Spleen (tissue), 11 donors: ENCODE measurements at regions not wholly inside any gene's neighbourhood (a gene's known extent, or its start where the extent isn't known, plus 50 kb on each side); places are given as distances from the start of the nearest gene placed in this dataset.

Experiments
- DNase-seq: peaks from one replicate; pipeline ENCODE4 v3.0.0-alpha.2; 2020
- H3K27ac ChIP-seq, 8 donors: fragments of 200-600 bp; sonication (generic) in 7 of 8; 1 replicate in 4 of 8; 2 replicates in 4 of 8; pipeline versions ENCODE4 v1.5.0 to v1.8.0; 2016 to 2021; ENCODE audit warnings: inconsistent platforms in 4 of 8, mild to moderate bottlenecking in 4 of 8, moderate library complexity in 1 of 8
- H3K27me3 ChIP-seq, 7 donors: fragments of 200-600 bp; sonication (generic) in 6 of 7; replicated peaks in 1 of 7; 1 replicate in 4 of 7; 2 replicates in 3 of 7; pipeline versions ENCODE4 v1.5.0 to v1.8.0; 2016 to 2021; ENCODE audit warnings: inconsistent platforms in 3 of 7, mild to moderate bottlenecking in 1 of 7
- H3K36me3 ChIP-seq, 6 donors: fragments of 200-600 bp; sonication (generic) in 5 of 6; 1 replicate in 4 of 6; 2 replicates in 2 of 6; pipeline versions ENCODE4 v1.5.0 to v1.8.0; 2016 to 2021; ENCODE audit warnings: inconsistent platforms in 2 of 6
- H3K4me1 ChIP-seq, 6 donors: fragments of 200-600 bp; sonication (generic) in 5 of 6; 1 replicate in 3 of 6; 2 replicates in 3 of 6; pipeline versions ENCODE4 v1.5.0 to v1.8.0; 2016 to 2021; ENCODE audit warnings: inconsistent platforms in 3 of 6
- H3K4me3 ChIP-seq, 8 donors: fragments of 200-600 bp; sonication (generic) in 7 of 8; 1 replicate in 4 of 8; 2 replicates in 4 of 8; pipeline versions ENCODE4 v1.5.0 to v1.8.0; 2016 to 2021; ENCODE audit warnings: inconsistent platforms in 4 of 8, mild to moderate bottlenecking in 4 of 8, moderate library complexity in 2 of 8
- H3K9me3 ChIP-seq, 8 donors: fragments of 200-600 bp; sonication (generic) in 7 of 8; 1 replicate in 4 of 8; 2 replicates in 4 of 8; pipeline versions ENCODE4 v1.5.0 to v1.8.0; 2016 to 2021; ENCODE audit warnings: inconsistent platforms in 4 of 8
- POLR2A ChIP-seq, 3 donors: fragments of 450-650 bp; IDR thresholded peaks; one replicate each; pipeline ENCODE4 v1.5.1; 2017; ENCODE audit warnings: antibody characterized with exemption in 3 of 3, mild to moderate bottlenecking in 1 of 3
- POLR2AphosphoS5 ChIP-seq, 3 donors: sonication (generic); formaldehyde crosslinking; IDR thresholded peaks; one replicate each; pipeline ENCODE4 v1.5.1; 2017; ENCODE audit warnings: antibody characterized with exemption in 3 of 3
- WGBS, 5 donors: extraction: QIAGEN DNeasy Blood & Tissue Kit in 3 of 5; methylation state at CpG; one replicate each; pipeline versions ENCODE4 v1.1.5 to v1.1.7; 2013 to 2018; 5-methylcytosine and 5-hydroxymethylcytosine counted together
- intact Hi-C: fragments of 100-400 bp; cut with DNase I; formaldehyde crosslinking; loops from one replicate; pipeline ENCODE4 v1.15.0; 2023; ENCODE audit warnings: low total_unique reads
- TF ChIP-seq, protein P1 (sequence below), 11 experiments: fragments of 200-600 bp in 7 of 11; fragments of 450-650 bp in 4 of 11; sonication (generic) in 4 of 11; IDR thresholded peaks in 8 of 11; conservative IDR thresholded peaks in 3 of 11; 1 replicate in 7 of 11; 2 replicates in 4 of 11; pipeline versions ENCODE4 v1.4.0 to v1.8.0; 2016 to 2021; ENCODE audit warnings: antibody characterized with exemption in 11 of 11, inconsistent platforms in 4 of 11, mild to moderate bottlenecking in 1 of 11
- donor health status: healthy with polysubstance abuse.
- donor health status: DM: no; HTN: no; CAD: no; lungs with moderate emphysema.
- donor health status: DM: no; HTN: no; CAD: no.
- donor health status: Bipolar disorder and iron deficiency.
- donor health status: healthy.
- donor health status: DM: no; HTN: no; CAD: no.
- donor health status: DM: yes; HTN: yes; CAD: no.

GRCh38 chrX:96407072-96407471, 277.6 kb upstream of the DIAPH2 start:
- no peak for DNase-seq
- TF ChIP-seq POLR2AphosphoS5 (IDR thresholded peaks at IDR 0.05) = no peak
- TF ChIP-seq POLR2A (IDR thresholded peaks at IDR 0.05) = no peak
- TF ChIP-seq, protein P1, sequence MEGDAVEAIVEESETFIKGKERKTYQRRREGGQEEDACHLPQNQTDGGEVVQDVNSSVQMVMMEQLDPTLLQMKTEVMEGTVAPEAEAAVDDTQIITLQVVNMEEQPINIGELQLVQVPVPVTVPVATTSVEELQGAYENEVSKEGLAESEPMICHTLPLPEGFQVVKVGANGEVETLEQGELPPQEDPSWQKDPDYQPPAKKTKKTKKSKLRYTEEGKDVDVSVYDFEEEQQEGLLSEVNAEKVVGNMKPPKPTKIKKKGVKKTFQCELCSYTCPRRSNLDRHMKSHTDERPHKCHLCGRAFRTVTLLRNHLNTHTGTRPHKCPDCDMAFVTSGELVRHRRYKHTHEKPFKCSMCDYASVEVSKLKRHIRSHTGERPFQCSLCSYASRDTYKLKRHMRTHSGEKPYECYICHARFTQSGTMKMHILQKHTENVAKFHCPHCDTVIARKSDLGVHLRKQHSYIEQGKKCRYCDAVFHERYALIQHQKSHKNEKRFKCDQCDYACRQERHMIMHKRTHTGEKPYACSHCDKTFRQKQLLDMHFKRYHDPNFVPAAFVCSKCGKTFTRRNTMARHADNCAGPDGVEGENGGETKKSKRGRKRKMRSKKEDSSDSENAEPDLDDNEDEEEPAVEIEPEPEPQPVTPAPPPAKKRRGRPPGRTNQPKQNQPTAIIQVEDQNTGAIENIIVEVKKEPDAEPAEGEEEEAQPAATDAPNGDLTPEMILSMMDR (IDR thresholded peaks at IDR 0.05 in 8 of 11, conservative IDR thresholded peaks at IDR 0.05 in 3 of 11) = no peak
- H3K9me3 ChIP-seq = no peaks in the 10 kb centered on the region
- H3K27ac ChIP-seq = no peak overlapping the region
- H3K4me1 ChIP-seq = no peaks in the 10 kb centered on the region
- H3K27me3 ChIP-seq = no peaks in the 10 kb centered on the region
- H3K36me3 ChIP-seq = no peaks in the 10 kb centered on the region
- no peak overlapping the region for H3K4me3 ChIP-seq
- WGBS, 5 donors = 32 to 65% (median 56%) methylated on average over 3 of the region's 3 CpGs
- intact Hi-C loops = no loop called here

GRCh38 chrX:96407501-96407900, 277.1 kb upstream of the DIAPH2 start:
- intact Hi-C loops = no loop called here
- WGBS, 5 donors = 72 to 98% (median 83%) methylated on average over 2 of the region's 2 CpGs
- Histone ChIP-seq H3K27me3 (no peaks in the 10 kb centered on the region), H3K27ac (no peak overlapping the region), H3K4me1 (no peaks in the 10 kb centered on the region), H3K4me3 (no peak overlapping the region), H3K9me3 (no peaks in the 10 kb centered on the region), H3K36me3 (no peaks in the 10 kb centered on the region)
- TF ChIP-seq POLR2AphosphoS5 (IDR thresholded peaks at IDR 0.05) (no peak), POLR2A (IDR thresholded peaks at IDR 0.05) (no peak)
- TF ChIP-seq, protein P1 (IDR thresholded peaks at IDR 0.05 in 8 of 11, conservative IDR thresholded peaks at IDR 0.05 in 3 of 11) = no peak
- no peak for DNase-seq

DNA sequence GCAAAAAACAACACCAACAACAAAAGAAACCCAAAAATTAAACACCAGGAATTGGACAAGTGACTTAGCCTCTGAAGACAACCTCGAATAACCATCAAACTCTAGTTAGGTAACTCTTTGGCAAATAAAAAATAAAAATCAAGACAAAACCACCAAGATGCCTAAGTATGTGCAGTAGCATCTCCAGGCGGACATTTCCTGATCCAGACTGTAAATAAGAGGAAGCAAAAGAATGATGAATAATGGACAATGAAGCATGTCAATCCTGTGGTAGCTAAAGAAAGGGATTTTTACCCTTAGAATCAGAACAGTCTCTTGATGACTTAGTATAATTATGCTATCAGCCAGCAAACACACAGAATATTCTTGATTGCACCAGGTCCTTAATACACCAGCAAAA, 276.7 kb upstream of the DIAPH2 start:
- H3K36me3 ChIP-seq = no peaks in the 10 kb centered on the region
- intact Hi-C loops = no loop called here
- no peak overlapping the region for H3K4me3 ChIP-seq
- DNase-seq = no peak
- H3K27ac ChIP-seq = no peak overlapping the region
- no peaks in the 10 kb centered on the region for H3K4me1 ChIP-seq
- no peak for TF ChIP-seq POLR2A (IDR thresholded peaks at IDR 0.05)
- TF ChIP-seq POLR2AphosphoS5 (IDR thresholded peaks at IDR 0.05) = no peak
- TF ChIP-seq, protein P1 (IDR thresholded peaks at IDR 0.05 in 8 of 11, conservative IDR thresholded peaks at IDR 0.05 in 3 of 11) = no peak
- H3K9me3 ChIP-seq = no peaks in the 10 kb centered on the region
- 58 to 89% (median 78%) methylated on average over 2 of the region's 2 CpGs for WGBS, 5 donors
- H3K27me3 ChIP-seq = no peaks in the 10 kb centered on the region

DNA sequence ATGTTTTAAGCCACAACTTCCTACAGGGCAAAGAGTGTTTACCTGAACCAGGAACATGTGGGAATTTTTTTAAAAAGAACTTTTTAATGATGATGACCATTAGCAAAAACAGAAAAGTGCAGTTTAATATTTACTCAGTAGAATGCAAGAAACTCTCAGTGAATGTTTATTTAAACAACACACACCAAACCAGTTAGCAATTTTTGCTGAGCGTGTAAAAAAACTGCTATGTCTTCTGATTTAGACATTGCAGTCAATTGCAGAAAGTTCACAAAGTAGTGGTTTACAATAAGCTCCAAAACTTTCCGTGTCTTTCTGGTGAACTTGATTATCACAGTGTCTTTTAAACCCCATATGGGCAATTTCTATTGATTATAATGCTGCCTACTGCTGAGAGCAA, 273.7 kb upstream of the DIAPH2 start:
- 81 to 96% (median 90%) methylated on average over 2 of the region's 2 CpGs for WGBS, 5 donors
- TF ChIP-seq POLR2A (IDR thresholded peaks at IDR 0.05) = no peak
- TF ChIP-seq, protein P1 (IDR thresholded peaks at IDR 0.05 in 8 of 11, conservative IDR thresholded peaks at IDR 0.05 in 3 of 11) = no peak
- TF ChIP-seq POLR2AphosphoS5 (IDR thresholded peaks at IDR 0.05) = no peak
- Histone ChIP-seq H3K27me3 (no peaks in the 10 kb centered on the region), H3K4me1 (no peaks in the 10 kb centered on the region), H3K27ac (no peak overlapping the region), H3K36me3 (no peaks in the 10 kb centered on the region), H3K4me3 (no peak overlapping the region), H3K9me3 (no peaks in the 10 kb centered on the region)
- intact Hi-C loops = no loop called here
- DNase-seq = no peak
